Endothelial cell of umbilical vein (primary cell): ENCODE measurements at regions not wholly inside any gene's neighbourhood (a gene's known extent, or its start where the extent isn't known, plus 50 kb on each side); places are given as distances from the start of the nearest gene placed in this dataset.

Source experiments
- BruUV-seq: library from RNA; stranded (reverse); fragments of 400-500 nt; replicated peaks from 2 replicates; lab custom pipeline; 2021; lab: Mats Ljungman, UMichigan
- CTCF ChIA-PET: fragments of 300-600, 350-600 bp; sonication (Branson Sonifier 250); formaldehyde crosslinking; loops from one replicate; lab custom pipeline; 2021; ENCODE audit warnings: antibody characterized with exemption, inconsistent platforms; lab: Charles Lee
- POLR2A ChIA-PET: fragments of 300-600, 350-600 bp; sonication (Branson Sonifier 250); formaldehyde crosslinking; loops from one replicate; lab custom pipeline; 2021; ENCODE audit warnings: antibody characterized with exemption, inconsistent platforms; lab: Charles Lee
- DNase-seq: peaks from one replicate; pipeline ENCODE4 v3.0.0-alpha.2; 2011; ENCODE audit warnings: low read depth, low spot score
- FAIRE-seq: peaks from 2 replicates; lab custom pipeline; 2011; peaks lifted over from hg19 to GRCh38; lab: Jason Lieb, UNC
- H2AFZ ChIP-seq: 2 replicates; pipeline ENCODE4 v1.6.0; 2012; ENCODE audit warnings: low read depth, low read length, control low read depth, inconsistent platforms
- H3K27ac ChIP-seq: 2 replicates; pipeline ENCODE4 v1.5.1; 2011; ENCODE audit warnings: low read depth, mild to moderate bottlenecking, control low read depth, low read length, moderate library complexity; ENCODE audit not compliant: insufficient read depth
- H3K27me3 ChIP-seq, 2 experiments: 2 replicates each; pipeline versions ENCODE4 v1.6.0 to v1.6.1; 2011; ENCODE audit warnings: low read length in 2 of 2, mixed read lengths in 1 of 2; ENCODE audit not compliant: control insufficient read depth in 2 of 2, insufficient read depth in 2 of 2
- H3K36me3 ChIP-seq, 2 experiments: 2 replicates in 1 of 2; 3 replicates in 1 of 2; pipeline ENCODE4 v1.5.1; 2011; ENCODE audit warnings: low read length in 2 of 2, mild to moderate bottlenecking in 1 of 2, moderate library complexity in 1 of 2; ENCODE audit not compliant: control insufficient read depth in 2 of 2, insufficient read depth in 2 of 2; ENCODE audit errors: extremely low read depth in 1 of 2
- H3K4me1 ChIP-seq: 3 replicates; pipeline ENCODE4 v1.5.1; 2011; ENCODE audit warnings: mild to moderate bottlenecking, low read length; ENCODE audit not compliant: control insufficient read depth, insufficient read depth; ENCODE audit errors: extremely low read depth
- H3K4me2 ChIP-seq: 2 replicates; pipeline ENCODE4 v1.6.1; 2011; ENCODE audit warnings: low read length, control low read depth, mixed read lengths; ENCODE audit not compliant: insufficient read depth
- H3K4me3 ChIP-seq, 3 experiments: fragments of 200-600 bp in 1 of 3; sonication (generic), shearing (Covaris generic) in 1 of 3; replicated peaks in 1 of 3; 2 replicates each; pipeline ENCODE4 v1.5.1; 2011 to 2016; ENCODE audit warnings: control low read depth in 3 of 3, low read length in 3 of 3, mild to moderate bottlenecking in 2 of 3, inconsistent platforms in 1 of 3, low read depth in 1 of 3, moderate library complexity in 1 of 3; ENCODE audit not compliant: insufficient read depth in 1 of 3
- H3K79me2 ChIP-seq: 2 replicates; pipeline ENCODE4 v1.6.0; 2012; ENCODE audit warnings: low read length, inconsistent platforms; ENCODE audit not compliant: control insufficient read depth, insufficient read depth
- H3K9ac ChIP-seq: replicated peaks from 2 replicates; pipeline ENCODE3; 2011; ENCODE audit warnings: low read length, control low read depth; ENCODE audit not compliant: insufficient read depth; ENCODE audit errors: extremely low read depth
- H3K9me1 ChIP-seq: replicated peaks from 3 replicates; pipeline ENCODE4 v1.6.0; 2011; ENCODE audit warnings: mild to moderate bottlenecking, low read length; ENCODE audit not compliant: control insufficient read depth, insufficient read depth; ENCODE audit errors: extremely low read depth
- H3K9me3 ChIP-seq: replicated peaks from 2 replicates; pipeline ENCODE4 v1.5.1; 2012; ENCODE audit warnings: low read length, inconsistent platforms; ENCODE audit not compliant: control insufficient read depth, insufficient read depth
- H4K20me1 ChIP-seq: replicated peaks from 2 replicates; pipeline ENCODE3; 2011; ENCODE audit warnings: mild to moderate bottlenecking, low read length; ENCODE audit not compliant: control insufficient read depth, insufficient read depth; ENCODE audit errors: extremely low read depth
- EZH2 ChIP-seq: IDR thresholded peaks from 2 replicates; pipeline ENCODE4 v1.6.1; 2012; ENCODE audit warnings: borderline replicate concordance, low read depth, mild to moderate bottlenecking, moderate library complexity, low read length, inconsistent platforms; ENCODE audit not compliant: severe bottlenecking
- FOS ChIP-seq: IDR thresholded peaks from 2 replicates; pipeline ENCODE4 v1.6.1; 2011; ENCODE audit warnings: mild to moderate bottlenecking, low read length, moderate library complexity, borderline replicate concordance; ENCODE audit not compliant: insufficient read depth
- GATA2 ChIP-seq: IDR thresholded peaks from 2 replicates; pipeline ENCODE4 v1.7.0; 2011; ENCODE audit warnings: low read depth, mild to moderate bottlenecking, moderate library complexity, mixed read lengths, low read length; ENCODE audit not compliant: insufficient read length, insufficient read depth
- JUN ChIP-seq: IDR thresholded peaks from 2 replicates; pipeline ENCODE4 v1.6.1; 2011; ENCODE audit warnings: borderline replicate concordance, low read depth; ENCODE audit not compliant: insufficient read length, insufficient read depth
- MYC ChIP-seq: IDR thresholded peaks from one replicate; pipeline ENCODE4 v1.6.1; 2011; ENCODE audit warnings: mild to moderate bottlenecking, low read depth, low read length
- POLR2A ChIP-seq: IDR thresholded peaks from 2 replicates; pipeline ENCODE4 v1.6.1; 2012; ENCODE audit warnings: low read depth, mild to moderate bottlenecking, control low read depth, low read length
- POLR2AphosphoS5 ChIP-seq: IDR thresholded peaks from 2 replicates; pipeline ENCODE4 v1.6.1; 2012; ENCODE audit warnings: low read depth, mild to moderate bottlenecking, control low read depth, low read length, moderate library complexity; ENCODE audit not compliant: insufficient read depth
- dilution Hi-C: fragments of 300-500 bp; cut with MboI; formaldehyde crosslinking; loops from one replicate; pipeline ENCODE4 v1.15.0; 2019; ENCODE audit warnings: low sequenced_read_pairs; ENCODE audit not compliant: extremely low pct_ligation_motif_present
- intact Hi-C: fragments of 100-400 bp; cut with micrococcal nuclease; formaldehyde crosslinking; loops from one replicate; pipeline ENCODE4 v1.10.0; 2022
- TF ChIP-seq, protein P1 (sequence below), 2 donors: IDR thresholded peaks; 1 replicate in 1 of 2; 2 replicates in 1 of 2; pipeline ENCODE4 v1.5.1; 2011; ENCODE audit warnings: low read length in 2 of 2, mild to moderate bottlenecking in 2 of 2, moderate library complexity in 2 of 2, control low read depth in 1 of 2, inconsistent platforms in 1 of 2, low read depth in 1 of 2; ENCODE audit not compliant: insufficient read depth in 1 of 2; ENCODE audit errors: extremely low read depth in 1 of 2
- TF ChIP-seq, protein P2 (sequence below): IDR thresholded peaks from 2 replicates; pipeline ENCODE4 v1.6.1; 2011; ENCODE audit not compliant: insufficient read depth, insufficient read length

DNA sequence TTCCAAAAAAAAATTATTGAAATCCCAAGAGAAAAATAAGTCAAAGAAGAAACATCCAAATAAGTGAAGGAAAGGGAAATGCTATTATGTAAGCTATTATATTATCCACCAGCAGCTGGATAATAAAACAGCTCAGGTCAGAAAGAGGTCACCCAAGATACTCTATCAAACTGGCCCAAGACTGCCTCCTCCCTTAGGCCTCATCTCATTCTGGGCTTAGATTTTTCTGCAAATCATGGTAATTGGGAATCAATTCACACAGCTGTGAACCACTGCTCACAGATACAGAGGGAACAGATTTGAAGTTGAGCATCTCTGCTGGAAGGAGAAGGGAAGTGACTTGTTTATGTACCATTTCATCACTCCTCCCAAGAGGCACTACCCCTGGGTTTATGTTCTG is 294.6 kb upstream of the DPPA4 start:
- ChIA-PET POLR2A (interaction anchor here (0.7 kb wide), 1 partner anchor 536 kb away, joined by 3 read pairs; no protein-coding TSS in a partner anchor), CTCF (no interaction called here)
- Histone ChIP-seq H3K27me3 (no peaks in the 10 kb centered on the region), H3K9ac (no peak overlapping the region), H3K4me1 (no peaks in the 10 kb centered on the region), H3K36me3 (no peaks in the 10 kb centered on the region), H3K4me3 (no peak overlapping the region), H2AFZ (no peak overlapping the region), H4K20me1 (no peaks in the 10 kb centered on the region), H3K9me1 (no peaks in the 10 kb centered on the region), H3K79me2 (no peaks in the 10 kb centered on the region), H3K27ac (no peak overlapping the region), H3K9me3 (no peaks in the 10 kb centered on the region), H3K4me2 (no peak overlapping the region)
- FAIRE-seq (no peak), DNase-seq (no peak)
- intact Hi-C loops, result no loop called here
- no TSS peak for BruUV-seq
- TF ChIP-seq, protein P1, sequence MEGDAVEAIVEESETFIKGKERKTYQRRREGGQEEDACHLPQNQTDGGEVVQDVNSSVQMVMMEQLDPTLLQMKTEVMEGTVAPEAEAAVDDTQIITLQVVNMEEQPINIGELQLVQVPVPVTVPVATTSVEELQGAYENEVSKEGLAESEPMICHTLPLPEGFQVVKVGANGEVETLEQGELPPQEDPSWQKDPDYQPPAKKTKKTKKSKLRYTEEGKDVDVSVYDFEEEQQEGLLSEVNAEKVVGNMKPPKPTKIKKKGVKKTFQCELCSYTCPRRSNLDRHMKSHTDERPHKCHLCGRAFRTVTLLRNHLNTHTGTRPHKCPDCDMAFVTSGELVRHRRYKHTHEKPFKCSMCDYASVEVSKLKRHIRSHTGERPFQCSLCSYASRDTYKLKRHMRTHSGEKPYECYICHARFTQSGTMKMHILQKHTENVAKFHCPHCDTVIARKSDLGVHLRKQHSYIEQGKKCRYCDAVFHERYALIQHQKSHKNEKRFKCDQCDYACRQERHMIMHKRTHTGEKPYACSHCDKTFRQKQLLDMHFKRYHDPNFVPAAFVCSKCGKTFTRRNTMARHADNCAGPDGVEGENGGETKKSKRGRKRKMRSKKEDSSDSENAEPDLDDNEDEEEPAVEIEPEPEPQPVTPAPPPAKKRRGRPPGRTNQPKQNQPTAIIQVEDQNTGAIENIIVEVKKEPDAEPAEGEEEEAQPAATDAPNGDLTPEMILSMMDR (IDR thresholded peaks at IDR 0.05; ENCODE audit: extremely low read depth in 1 of 2, insufficient read depth in 1 of 2, low read depth in 1 of 2, low read length in 2 of 2), result no peak
- dilution Hi-C loops, result no loop called here

GRCh38 chr3:109640146-109640652 is 302.9 kb upstream of the DPPA4 start:
- dilution Hi-C loops, result no loop called here
- no peaks in the 10 kb centered on the region for H3K27me3 ChIP-seq
- FAIRE-seq, result no peak

More at GRCh38 chr3:109640146-109640652, 302.9 kb upstream of the DPPA4 start:
- no peak for TF ChIP-seq JUN
- TF ChIP-seq FOS, result no peak
- TF ChIP-seq, protein P1 (IDR thresholded peaks at IDR 0.05; ENCODE audit: extremely low read depth in 1 of 2, insufficient read depth in 1 of 2, low read depth in 1 of 2, low read length in 2 of 2), result no peak
- TF ChIP-seq, protein P2, sequence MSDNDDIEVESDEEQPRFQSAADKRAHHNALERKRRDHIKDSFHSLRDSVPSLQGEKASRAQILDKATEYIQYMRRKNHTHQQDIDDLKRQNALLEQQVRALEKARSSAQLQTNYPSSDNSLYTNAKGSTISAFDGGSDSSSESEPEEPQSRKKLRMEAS, result no peak
- no peak for TF ChIP-seq GATA2
- no peak for TF ChIP-seq POLR2A
- no peak for TF ChIP-seq MYC
- TF ChIP-seq POLR2AphosphoS5, result no peak
- TF ChIP-seq EZH2, result no peak
- no peak overlapping the region for H3K9ac ChIP-seq
- no peak overlapping the region for H2AFZ ChIP-seq
- no peaks in the 10 kb centered on the region for H4K20me1 ChIP-seq
- CTCF ChIA-PET, result no interaction called here
- no peaks in the 10 kb centered on the region for H3K9me3 ChIP-seq
- no peak overlapping the region for H3K4me2 ChIP-seq
- DNase-seq, result no peak
- BruUV-seq, result no TSS peak
- no peaks in the 10 kb centered on the region for H3K79me2 ChIP-seq
- no peak overlapping the region for H3K27ac ChIP-seq
- no peak overlapping the region for H3K4me3 ChIP-seq
- no peaks in the 10 kb centered on the region for H3K4me1 ChIP-seq
- no peaks in the 10 kb centered on the region for H3K9me1 ChIP-seq
- H3K36me3 ChIP-seq, result no peaks in the 10 kb centered on the region
- POLR2A ChIA-PET, result no interaction called here
- intact Hi-C loops, result no loop called here
